HUES48 (cell line): ENCODE measurements at regions not wholly inside any gene's neighbourhood (a gene's known extent, or its start where the extent isn't known, plus 50 kb on each side); places are given as distances from the start of the nearest gene placed in this dataset.

Experiments
- H3K27ac ChIP-seq: one replicate; pipeline ENCODE4 v1.7.0; 2013; ENCODE audit warnings: low read depth, low read length, inconsistent platforms
- H3K27me3 ChIP-seq: 2 replicates; pipeline ENCODE4 v1.6.1; 2013; ENCODE audit warnings: mild to moderate bottlenecking, low read length; ENCODE audit not compliant: control insufficient read depth, insufficient read depth
- H3K36me3 ChIP-seq: 2 replicates; pipeline ENCODE4 v1.6.1; 2013; ENCODE audit warnings: low read length; ENCODE audit not compliant: control insufficient read depth, insufficient read depth
- H3K4me1 ChIP-seq: 2 replicates; pipeline ENCODE4 v1.6.1; 2013; ENCODE audit warnings: mild to moderate bottlenecking, low read length; ENCODE audit not compliant: control insufficient read depth, insufficient read depth
- H3K4me3 ChIP-seq: 2 replicates; pipeline ENCODE4 v1.5.1; 2013; ENCODE audit warnings: mild to moderate bottlenecking, low read depth, low read length
- H3K9ac ChIP-seq: 2 replicates; pipeline ENCODE4 v1.6.1; 2013; ENCODE audit warnings: mild to moderate bottlenecking, low read depth, low read length, moderate library complexity
- H3K9me3 ChIP-seq: 2 replicates; pipeline ENCODE4 v1.6.1; 2013; ENCODE audit warnings: low read length; ENCODE audit not compliant: control insufficient read depth, insufficient read depth

DNA sequence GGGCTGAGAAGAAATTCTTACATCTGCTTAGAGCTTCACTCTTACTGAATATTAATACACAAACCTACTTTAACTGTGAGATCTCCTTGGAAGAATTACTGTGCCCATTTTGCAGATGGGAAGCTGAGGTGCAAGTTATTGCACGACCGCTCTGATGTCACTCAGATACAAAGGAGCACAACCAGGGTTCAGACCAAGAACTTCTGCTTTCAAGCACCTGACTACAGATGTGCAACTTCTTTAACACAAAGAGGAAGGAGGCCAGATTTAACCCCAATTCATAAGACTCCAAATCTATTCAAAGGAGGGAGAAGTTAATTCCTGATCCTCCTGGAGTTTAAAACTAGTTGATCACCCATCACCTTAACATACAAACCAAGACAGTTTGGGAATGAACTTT, 232.6 kb downstream of the VRK1 start:
- Histone ChIP-seq H3K4me3 (no peak overlapping the region), H3K27ac (no peak overlapping the region), H3K4me1 (peaks cover 35% of the 10 kb centered on the region), H3K9ac (no peak overlapping the region), H3K9me3 (no peaks in the 10 kb centered on the region), H3K36me3 (no peaks in the 10 kb centered on the region), H3K27me3 (peaks cover 30% of the 10 kb centered on the region)

DNA sequence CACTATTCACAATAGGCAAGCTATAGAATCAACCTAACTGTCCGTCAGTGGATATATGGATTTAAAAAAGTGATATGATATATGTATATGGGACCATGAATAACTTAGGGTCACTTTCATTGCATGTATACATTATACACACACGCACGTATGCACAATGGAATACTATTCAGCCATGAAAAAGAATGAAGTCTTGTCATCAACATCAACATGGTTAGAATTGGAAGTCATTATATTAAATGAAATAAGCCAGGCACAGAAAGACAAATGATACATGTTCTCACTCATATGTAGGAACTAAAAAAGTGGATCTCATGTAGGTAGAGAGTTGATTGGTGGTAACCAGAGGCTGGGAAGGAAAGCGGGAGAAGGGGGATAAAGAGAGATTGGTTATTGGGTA, 234.3 kb downstream of the VRK1 start:
- H3K27me3 ChIP-seq = peaks cover 35% of the 10 kb centered on the region
- no peaks in the 10 kb centered on the region for H3K9me3 ChIP-seq
- no peak overlapping the region for H3K9ac ChIP-seq
- H3K4me3 ChIP-seq = no peak overlapping the region
- H3K27ac ChIP-seq = no peak overlapping the region
- no peaks in the 10 kb centered on the region for H3K36me3 ChIP-seq
- H3K4me1 ChIP-seq = peaks cover 28% of the 10 kb centered on the region

DNA sequence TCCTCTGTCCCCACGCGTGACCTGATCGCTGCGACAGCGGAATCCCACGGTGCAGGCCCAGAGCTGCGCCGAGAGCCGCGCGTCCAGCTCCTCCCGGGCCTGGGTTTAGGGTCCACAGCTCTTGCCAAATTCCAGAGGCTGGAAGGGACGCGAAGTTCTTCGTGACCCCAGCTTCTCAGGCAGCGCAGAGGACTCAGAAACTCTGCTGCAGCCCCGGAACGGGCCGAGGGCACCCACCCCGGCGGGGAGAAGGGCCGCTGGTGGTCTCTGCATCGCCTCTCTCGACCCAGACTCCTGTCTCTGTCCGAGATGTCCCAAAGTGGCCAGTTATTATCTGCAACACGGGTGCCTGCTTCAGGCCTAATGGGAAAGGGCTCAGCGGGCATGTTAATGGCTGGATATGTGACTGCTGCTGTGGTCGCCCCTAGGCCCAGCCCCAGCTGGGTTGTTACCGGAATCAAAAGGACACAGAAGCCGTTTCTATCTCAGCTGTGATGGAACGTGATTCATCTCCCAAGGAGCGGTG, 236.4 kb downstream of the VRK1 start:
- H3K4me1 ChIP-seq = peaks cover 14% of the 10 kb centered on the region; the same call in 1 of the 2 replicates
- H3K27me3 ChIP-seq = peaks cover 35% of the 10 kb centered on the region
- H3K9ac ChIP-seq = peak overlapping the region; percentile 21; the same call in 1 of the 2 replicates
- H3K36me3 ChIP-seq = no peaks in the 10 kb centered on the region
- H3K4me3 ChIP-seq = peak overlapping the region; percentile 62
- no peak overlapping the region for H3K27ac ChIP-seq
- H3K9me3 ChIP-seq = no peaks in the 10 kb centered on the region

DNA sequence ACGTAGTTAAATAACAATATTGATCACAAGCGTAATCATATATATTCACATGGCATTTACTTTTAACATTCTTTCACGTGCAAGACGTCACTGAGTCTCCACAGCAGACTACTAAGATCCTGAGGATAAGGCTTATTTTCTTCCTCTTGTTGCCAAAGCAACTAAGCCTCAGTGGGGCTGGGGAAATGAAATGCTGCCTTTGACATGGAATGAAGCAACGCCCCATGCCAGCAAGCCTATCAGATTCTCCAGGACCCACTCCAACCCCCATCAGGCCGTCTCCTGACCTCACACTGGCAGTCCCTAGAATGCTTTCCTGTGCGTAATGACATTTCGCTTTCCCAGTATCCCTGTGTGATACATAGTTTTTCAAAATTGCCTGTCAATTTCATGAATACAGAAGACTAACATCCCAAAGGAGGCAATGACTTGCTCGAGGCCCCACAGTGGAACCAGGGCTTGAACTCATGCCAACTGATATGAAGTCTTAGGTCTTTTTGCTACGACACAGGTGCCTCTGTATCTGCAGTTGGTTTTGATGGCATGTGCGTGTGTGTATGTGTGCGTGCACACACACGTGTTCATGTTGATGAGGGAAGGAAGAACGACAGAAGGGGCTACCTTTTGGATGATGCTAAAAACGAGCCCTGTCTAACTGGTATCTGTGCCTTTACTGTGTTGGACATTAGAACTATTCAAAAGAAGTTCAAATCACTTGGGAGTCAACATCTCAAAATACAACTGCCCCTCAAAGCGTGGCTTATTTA, 239.1 kb downstream of the VRK1 start:
- no peak overlapping the region for H3K4me3 ChIP-seq
- no peak overlapping the region for H3K27ac ChIP-seq
- H3K9ac ChIP-seq = no peak overlapping the region
- H3K36me3 ChIP-seq = no peaks in the 10 kb centered on the region
- peaks cover 35% of the 10 kb centered on the region for H3K27me3 ChIP-seq
- H3K4me1 ChIP-seq = peaks cover 14% of the 10 kb centered on the region; the same call in 1 of the 2 replicates
- H3K9me3 ChIP-seq = no peaks in the 10 kb centered on the region; the same call in 1 of the 2 replicates

DNA sequence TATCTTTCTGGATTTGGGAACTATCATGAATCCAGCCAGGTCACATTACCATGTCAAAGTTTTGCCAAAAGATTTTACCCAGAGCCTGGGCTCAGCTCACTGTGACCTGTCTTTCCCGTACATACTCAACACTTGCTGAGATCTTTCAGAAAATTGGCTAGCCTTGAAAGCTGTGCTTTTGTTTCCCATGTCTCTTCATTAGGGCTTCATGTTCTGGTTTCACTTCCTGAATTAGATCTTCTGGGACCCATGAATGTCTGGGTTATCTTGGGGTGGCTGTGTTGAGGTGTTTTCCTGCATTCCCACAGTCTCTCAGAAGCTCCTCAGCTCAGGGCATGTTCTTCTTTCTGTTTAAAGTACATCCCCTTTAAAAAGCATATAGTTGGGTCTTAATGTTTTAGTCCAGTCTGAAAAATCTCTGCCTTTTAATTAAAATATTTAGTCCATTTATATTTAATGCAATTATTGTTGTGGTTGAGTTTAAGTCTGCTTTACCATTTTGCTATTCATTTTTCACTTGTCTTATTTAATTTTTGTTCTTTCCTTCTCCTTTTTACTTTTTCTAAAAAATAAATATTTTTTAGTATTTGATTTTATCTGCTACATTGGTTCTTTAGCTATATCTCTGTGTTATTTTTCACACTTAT, 242.7 kb downstream of the VRK1 start:
- no peak overlapping the region for H3K4me3 ChIP-seq
- no peak overlapping the region for H3K27ac ChIP-seq
- no peak overlapping the region for H3K9ac ChIP-seq
- H3K4me1 ChIP-seq = 0 out of 2 replicates have a peak, but pooled peaks cover 10% of the 10 kb centered on the region
- no peaks in the 10 kb centered on the region; the same call in 1 of the 2 replicates for H3K9me3 ChIP-seq
- H3K36me3 ChIP-seq = no peaks in the 10 kb centered on the region
- H3K27me3 ChIP-seq = peaks cover 5% of the 10 kb centered on the region; the same call in 1 of the 2 replicates

DNA sequence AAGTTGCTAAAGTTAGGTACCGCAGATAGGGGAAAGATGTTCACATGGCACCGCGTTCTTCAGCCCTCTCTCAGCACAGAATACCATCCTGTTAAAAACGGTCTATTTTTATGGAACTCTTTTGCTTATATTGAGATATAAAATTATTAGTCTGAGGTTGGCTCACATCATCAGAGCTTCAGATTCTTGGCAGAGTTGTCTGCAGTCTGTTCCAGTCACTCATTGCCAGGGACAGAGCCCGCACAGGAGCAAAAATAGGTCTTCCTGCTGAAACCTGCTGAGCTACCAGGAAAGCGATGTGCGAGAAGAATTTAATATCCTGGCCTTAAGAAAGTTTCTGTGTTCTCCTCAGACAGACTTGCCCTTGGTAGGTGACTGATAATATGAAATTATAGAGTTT, 249.8 kb downstream of the VRK1 start:
- Histone ChIP-seq H3K9me3 (no peaks in the 10 kb centered on the region), H3K36me3 (no peaks in the 10 kb centered on the region), H3K4me3 (no peak overlapping the region), H3K4me1 (no peaks in the 10 kb centered on the region), H3K27ac (no peak overlapping the region), H3K9ac (no peak overlapping the region), H3K27me3 (no peaks in the 10 kb centered on the region)

DNA sequence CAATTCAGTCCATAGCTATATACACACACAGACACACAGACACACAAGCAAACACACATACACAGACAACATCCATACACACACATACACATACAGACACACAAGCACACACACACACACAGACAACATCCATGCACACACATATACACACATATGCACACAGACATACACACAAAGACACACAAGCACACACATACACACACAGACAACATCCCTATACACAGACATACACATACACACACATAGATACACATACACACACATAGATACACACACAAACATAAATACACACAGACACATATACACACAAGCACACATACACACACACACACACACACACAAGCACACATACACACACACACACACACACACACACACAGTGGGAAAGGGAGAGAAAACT, 254.8 kb downstream of the VRK1 start:
- H3K27me3 ChIP-seq = no peaks in the 10 kb centered on the region
- no peak overlapping the region for H3K4me3 ChIP-seq
- H3K9me3 ChIP-seq = no peaks in the 10 kb centered on the region
- H3K36me3 ChIP-seq = no peaks in the 10 kb centered on the region
- H3K4me1 ChIP-seq = no peaks in the 10 kb centered on the region
- H3K27ac ChIP-seq = no peak overlapping the region
- H3K9ac ChIP-seq = no peak overlapping the region

DNA sequence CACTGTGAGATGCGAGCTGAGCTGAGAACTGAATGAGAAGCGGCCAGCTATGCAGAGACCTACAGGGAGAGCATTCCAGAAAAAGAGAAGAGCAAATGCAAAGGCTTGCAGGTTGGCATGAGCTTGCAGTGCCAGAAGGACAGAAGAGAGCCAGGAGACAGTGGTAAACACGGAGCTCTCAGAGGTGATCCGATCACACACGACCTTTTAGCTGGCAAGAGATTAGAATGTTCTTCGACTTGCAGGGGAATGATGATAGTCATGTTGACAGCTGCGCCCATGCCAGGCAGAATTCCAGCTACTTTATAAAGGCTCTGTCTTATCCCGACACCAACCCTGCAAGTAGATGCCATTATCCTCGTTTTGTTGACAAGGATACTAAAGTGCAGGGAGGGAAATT, 256.8 kb downstream of the VRK1 start:
- Histone ChIP-seq H3K4me3 (no peak overlapping the region), H3K9me3 (no peaks in the 10 kb centered on the region), H3K4me1 (no peaks in the 10 kb centered on the region), H3K27ac (no peak overlapping the region), H3K27me3 (no peaks in the 10 kb centered on the region), H3K36me3 (no peaks in the 10 kb centered on the region), H3K9ac (no peak overlapping the region)

DNA sequence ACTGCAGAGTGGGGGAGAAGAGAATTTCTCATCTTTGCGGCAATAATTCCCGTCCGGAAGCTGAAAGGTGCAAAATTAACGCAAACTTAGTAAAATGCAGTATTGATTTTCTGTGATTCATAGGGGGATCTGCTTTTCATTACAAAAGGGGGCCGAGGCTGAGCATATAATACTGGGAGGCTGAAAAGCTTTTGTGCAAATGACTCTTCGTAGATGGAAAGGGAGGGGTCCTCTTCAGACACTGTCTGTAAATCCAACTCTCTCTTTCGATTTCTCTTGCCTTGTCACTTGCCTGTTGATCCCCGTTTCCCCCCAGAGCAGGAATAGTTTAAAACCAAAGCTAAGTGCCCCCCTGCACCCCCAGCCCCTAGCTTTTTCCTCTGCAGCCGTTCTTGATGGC, 258.2 kb downstream of the VRK1 start:
- Histone ChIP-seq H3K4me1 (no peaks in the 10 kb centered on the region), H3K27me3 (no peaks in the 10 kb centered on the region), H3K27ac (no peak overlapping the region)

DNA sequence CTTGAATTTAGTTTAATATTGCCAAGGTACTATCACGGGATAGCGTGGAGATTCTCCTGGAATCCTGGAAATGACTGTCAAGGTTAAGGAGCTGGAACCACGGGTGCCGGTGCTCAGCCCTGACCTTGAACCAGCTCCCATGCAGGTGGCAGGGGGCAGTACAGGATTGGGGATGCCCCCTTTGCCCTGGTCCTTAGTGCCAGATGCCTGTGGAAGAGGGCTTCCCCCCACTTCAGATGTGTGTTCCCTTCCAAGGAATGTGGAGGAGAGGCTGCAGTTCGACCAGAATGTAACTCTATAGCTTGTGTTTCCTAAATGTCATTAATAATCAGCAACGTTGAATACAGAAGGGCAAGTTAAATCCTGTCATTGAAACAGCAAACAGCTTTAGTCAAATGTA, 258.9 kb downstream of the VRK1 start:
- Histone ChIP-seq H3K36me3 (no peaks in the 10 kb centered on the region), H3K4me3 (no peak overlapping the region), H3K4me1 (no peaks in the 10 kb centered on the region), H3K9me3 (no peaks in the 10 kb centered on the region), H3K27ac (no peak overlapping the region), H3K9ac (no peak overlapping the region), H3K27me3 (no peaks in the 10 kb centered on the region)

More for the DNA sequence above, 258.2 kb downstream of the VRK1 start:
- no peak overlapping the region for H3K4me3 ChIP-seq
- H3K9ac ChIP-seq = no peak overlapping the region
- H3K9me3 ChIP-seq = no peaks in the 10 kb centered on the region
- no peaks in the 10 kb centered on the region for H3K36me3 ChIP-seq
